ENCODE measurements at regions not wholly inside any gene's neighbourhood (a gene's known extent, or its start where the extent isn't known, plus 50 kb on each side); places are given as distances from the start of the nearest gene placed in this dataset.

DNA sequence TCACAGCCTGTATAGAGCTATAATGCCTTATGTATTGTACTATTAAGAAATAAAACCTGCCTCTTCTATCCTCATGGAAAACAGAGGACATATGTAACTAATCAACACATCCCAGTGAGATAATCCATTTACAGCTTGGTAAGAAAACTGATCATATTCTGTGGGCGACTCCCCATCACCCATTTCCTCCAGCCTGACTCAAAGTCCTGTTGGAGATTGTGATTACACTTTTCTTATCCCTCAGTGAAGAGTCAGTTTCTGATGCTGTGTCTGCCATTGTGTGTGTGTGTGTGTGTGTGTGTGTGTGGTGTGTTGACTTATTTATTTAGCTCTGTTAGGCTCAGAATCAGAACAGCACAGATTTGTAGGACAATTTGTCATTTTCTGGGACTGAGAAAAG is 212.8 kb downstream of the FGF9 start:
- no peaks in the 10 kb centered on the region for H3K36me3 Mint-ChIP-seq (ENCODE audit: low read depth)
- no peak for ATAC-seq
- H3F3A ChIP-seq (replicated peaks; ENCODE audit: low read depth): no peaks in the 10 kb centered on the region
- H3K36me3 ChIP-seq (ENCODE audit: insufficient read depth): no peaks in the 10 kb centered on the region
- H3K9me3 Mint-ChIP-seq: no peaks in the 10 kb centered on the region; the same call in 2 of the 3 replicates
- no peaks in the 10 kb centered on the region for H3K79me2 ChIP-seq (replicated peaks; ENCODE audit: insufficient read depth)
- H3K27me3 Mint-ChIP-seq (ENCODE audit: insufficient read depth, low read depth, poor library complexity): no peaks in the 10 kb centered on the region
- H3K27ac Mint-ChIP-seq: no peak overlapping the region
- no peak overlapping the region; the same call in 1 of the 2 replicates for H2AFZ ChIP-seq
- no peak for TF ChIP-seq POLR2AphosphoS5 (IDR thresholded peaks at IDR 0.05; ENCODE audit: low read depth)
- no peaks in the 10 kb centered on the region for H3K9me2 ChIP-seq (ENCODE audit: insufficient read depth)
- H3K4me1 ChIP-seq (ENCODE audit: insufficient read depth): no peaks in the 10 kb centered on the region
- DNase-seq (ENCODE audit: low spot score): no peak
- H3K27ac ChIP-seq (ENCODE audit: low read depth): no peak overlapping the region
- H3K4me1 Mint-ChIP-seq: no peaks in the 10 kb centered on the region
- no peak overlapping the region for H3K4me3 ChIP-seq
- no peaks in the 10 kb centered on the region for H3K27me3 ChIP-seq (ENCODE audit: insufficient read depth)
- no peaks in the 10 kb centered on the region for H4K20me1 ChIP-seq (replicated peaks; ENCODE audit: insufficient read depth)
- no peak overlapping the region for H3K4me3 Mint-ChIP-seq
- no peak overlapping the region for H3K4me2 ChIP-seq

DNA sequence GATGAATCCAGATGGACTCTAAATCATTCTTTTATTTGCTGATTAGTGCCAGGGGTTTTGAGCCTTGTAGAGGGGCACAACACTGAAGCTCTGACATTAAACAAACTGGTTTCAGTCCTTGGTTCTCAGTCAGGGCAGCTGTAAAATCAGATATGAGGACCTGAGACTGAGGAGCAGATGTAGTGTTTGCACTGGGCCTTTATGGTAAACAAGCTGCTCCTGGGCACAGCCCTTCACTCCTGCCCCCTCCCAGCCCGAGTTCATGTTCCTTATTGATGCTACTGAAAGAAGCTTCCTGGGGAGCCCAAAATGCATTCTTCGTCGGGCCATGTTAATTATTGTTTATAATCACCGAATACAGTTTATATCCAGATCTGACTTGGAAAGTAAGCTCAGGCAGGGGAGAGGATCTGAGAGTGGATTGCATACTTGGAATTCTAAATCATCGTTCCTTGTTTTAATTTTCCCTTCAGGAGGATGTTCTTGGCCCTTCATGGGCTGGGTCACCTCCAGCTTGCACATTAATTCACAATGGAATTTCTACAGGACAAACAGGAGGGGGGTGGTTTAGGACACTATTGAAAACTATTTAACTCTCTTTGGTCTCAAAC is 213.5 kb downstream of the FGF9 start:
- Histone ChIP-seq H3K4me1 (ENCODE audit: insufficient read depth) (no peaks in the 10 kb centered on the region), H3K79me2 (replicated peaks; ENCODE audit: insufficient read depth) (no peaks in the 10 kb centered on the region), H3K27me3 (ENCODE audit: insufficient read depth) (no peaks in the 10 kb centered on the region), H3K4me2 (no peak overlapping the region), H3K36me3 (ENCODE audit: insufficient read depth) (no peaks in the 10 kb centered on the region), H2AFZ (0 out of 2 replicates have a peak overlapping the region, but pooled peaks have one; percentile 23), H4K20me1 (replicated peaks; ENCODE audit: insufficient read depth) (no peaks in the 10 kb centered on the region), H3F3A (replicated peaks; ENCODE audit: low read depth) (no peaks in the 10 kb centered on the region), H3K27ac (ENCODE audit: low read depth) (no peak overlapping the region), H3K4me3 (no peak overlapping the region), H3K9me2 (ENCODE audit: insufficient read depth) (no peaks in the 10 kb centered on the region)
- DNase-seq (ENCODE audit: low spot score) (no peak), ATAC-seq (no peak)
- no peaks in the 10 kb centered on the region; the same call in 2 of the 3 replicates for H3K9me3 Mint-ChIP-seq
- no peaks in the 10 kb centered on the region for H3K4me1 Mint-ChIP-seq
- no peak overlapping the region for H3K27ac Mint-ChIP-seq
- H3K27me3 Mint-ChIP-seq (ENCODE audit: insufficient read depth, low read depth, poor library complexity): no peaks in the 10 kb centered on the region
- H3K36me3 Mint-ChIP-seq (ENCODE audit: low read depth): no peaks in the 10 kb centered on the region
- no peak overlapping the region for H3K4me3 Mint-ChIP-seq
- no peak for TF ChIP-seq JUNB (IDR thresholded peaks at IDR 0.05; ENCODE audit: unreplicated experiment)
- no peak for TF ChIP-seq CREB1 (CRISPR knock-in tag; IDR thresholded peaks at IDR 0.05; ENCODE audit: low read depth)
- no peak for TF ChIP-seq EZH2 (IDR thresholded peaks at IDR 0.05; ENCODE audit: low read depth, unreplicated experiment)
- TF ChIP-seq, protein P1, sequence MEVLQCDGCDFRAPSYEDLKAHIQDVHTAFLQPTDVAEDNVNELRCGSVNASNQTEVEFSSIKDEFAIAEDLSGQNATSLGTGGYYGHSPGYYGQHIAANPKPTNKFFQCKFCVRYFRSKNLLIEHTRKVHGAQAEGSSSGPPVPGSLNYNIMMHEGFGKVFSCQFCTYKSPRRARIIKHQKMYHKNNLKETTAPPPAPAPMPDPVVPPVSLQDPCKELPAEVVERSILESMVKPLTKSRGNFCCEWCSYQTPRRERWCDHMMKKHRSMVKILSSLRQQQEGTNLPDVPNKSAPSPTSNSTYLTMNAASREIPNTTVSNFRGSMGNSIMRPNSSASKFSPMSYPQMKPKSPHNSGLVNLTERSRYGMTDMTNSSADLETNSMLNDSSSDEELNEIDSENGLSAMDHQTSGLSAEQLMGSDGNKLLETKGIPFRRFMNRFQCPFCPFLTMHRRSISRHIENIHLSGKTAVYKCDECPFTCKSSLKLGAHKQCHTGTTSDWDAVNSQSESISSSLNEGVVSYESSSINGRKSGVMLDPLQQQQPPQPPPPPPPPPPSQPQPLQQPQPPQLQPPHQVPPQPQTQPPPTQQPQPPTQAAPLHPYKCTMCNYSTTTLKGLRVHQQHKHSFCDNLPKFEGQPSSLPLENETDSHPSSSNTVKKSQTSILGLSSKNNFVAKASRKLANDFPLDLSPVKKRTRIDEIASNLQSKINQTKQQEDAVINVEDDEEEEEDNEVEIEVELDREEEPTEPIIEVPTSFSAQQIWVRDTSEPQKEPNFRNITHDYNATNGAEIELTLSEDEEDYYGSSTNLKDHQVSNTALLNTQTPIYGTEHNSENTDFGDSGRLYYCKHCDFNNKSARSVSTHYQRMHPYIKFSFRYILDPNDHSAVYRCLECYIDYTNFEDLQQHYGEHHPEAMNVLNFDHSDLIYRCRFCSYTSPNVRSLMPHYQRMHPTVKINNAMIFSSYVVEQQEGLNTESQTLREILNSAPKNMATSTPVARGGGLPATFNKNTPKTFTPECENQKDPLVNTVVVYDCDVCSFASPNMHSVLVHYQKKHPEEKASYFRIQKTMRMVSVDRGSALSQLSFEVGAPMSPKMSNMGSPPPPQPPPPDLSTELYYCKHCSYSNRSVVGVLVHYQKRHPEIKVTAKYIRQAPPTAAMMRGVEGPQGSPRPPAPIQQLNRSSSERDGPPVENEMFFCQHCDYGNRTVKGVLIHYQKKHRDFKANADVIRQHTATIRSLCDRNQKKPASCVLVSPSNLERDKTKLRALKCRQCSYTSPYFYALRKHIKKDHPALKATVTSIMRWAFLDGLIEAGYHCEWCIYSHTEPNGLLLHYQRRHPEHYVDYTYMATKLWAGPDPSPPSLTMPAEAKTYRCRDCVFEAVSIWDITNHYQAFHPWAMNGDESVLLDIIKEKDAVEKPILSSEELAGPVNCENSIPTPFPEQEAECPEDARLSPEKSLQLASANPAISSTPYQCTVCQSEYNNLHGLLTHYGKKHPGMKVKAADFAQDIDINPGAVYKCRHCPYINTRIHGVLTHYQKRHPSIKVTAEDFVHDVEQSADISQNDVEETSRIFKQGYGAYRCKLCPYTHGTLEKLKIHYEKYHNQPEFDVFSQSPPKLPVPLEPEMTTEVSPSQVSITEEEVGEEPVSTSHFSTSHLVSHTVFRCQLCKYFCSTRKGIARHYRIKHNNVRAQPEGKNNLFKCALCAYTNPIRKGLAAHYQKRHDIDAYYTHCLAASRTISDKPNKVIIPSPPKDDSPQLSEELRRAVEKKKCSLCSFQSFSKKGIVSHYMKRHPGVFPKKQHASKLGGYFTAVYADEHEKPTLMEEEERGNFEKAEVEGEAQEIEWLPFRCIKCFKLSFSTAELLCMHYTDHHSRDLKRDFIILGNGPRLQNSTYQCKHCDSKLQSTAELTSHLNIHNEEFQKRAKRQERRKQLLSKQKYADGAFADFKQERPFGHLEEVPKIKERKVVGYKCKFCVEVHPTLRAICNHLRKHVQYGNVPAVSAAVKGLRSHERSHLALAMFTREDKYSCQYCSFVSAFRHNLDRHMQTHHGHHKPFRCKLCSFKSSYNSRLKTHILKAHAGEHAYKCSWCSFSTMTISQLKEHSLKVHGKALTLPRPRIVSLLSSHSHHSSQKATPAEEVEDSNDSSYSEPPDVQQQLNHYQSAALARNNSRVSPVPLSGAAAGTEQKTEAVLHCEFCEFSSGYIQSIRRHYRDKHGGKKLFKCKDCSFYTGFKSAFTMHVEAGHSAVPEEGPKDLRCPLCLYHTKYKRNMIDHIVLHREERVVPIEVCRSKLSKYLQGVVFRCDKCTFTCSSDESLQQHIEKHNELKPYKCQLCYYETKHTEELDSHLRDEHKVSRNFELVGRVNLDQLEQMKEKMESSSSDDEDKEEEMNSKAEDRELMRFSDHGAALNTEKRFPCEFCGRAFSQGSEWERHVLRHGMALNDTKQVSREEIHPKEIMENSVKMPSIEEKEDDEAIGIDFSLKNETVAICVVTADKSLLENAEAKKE (CRISPR knock-in tag; IDR thresholded peaks at IDR 0.05): no peak
- no peak for TF ChIP-seq REST (IDR thresholded peaks at IDR 0.05; ENCODE audit: unreplicated experiment)
- TF ChIP-seq NANOG (IDR thresholded peaks at IDR 0.05; ENCODE audit: borderline replicate concordance): no peak
- TF ChIP-seq POLR2AphosphoS5 (IDR thresholded peaks at IDR 0.05; ENCODE audit: low read depth): no peak
- no peak for TF ChIP-seq ZNF114 (CRISPR knock-in tag; IDR thresholded peaks at IDR 0.05)
- no peak for TF ChIP-seq EZH2phosphoT487 (IDR thresholded peaks at IDR 0.05; ENCODE audit: unreplicated experiment)
- TF ChIP-seq ZNF331 (CRISPR knock-in tag; IDR thresholded peaks at IDR 0.05; ENCODE audit: low read depth): no peak
- no peak for TF ChIP-seq CTCF (conservative IDR thresholded peaks at IDR 0.05; ENCODE audit: low read depth in 2 of 2)

Measured in GM23338 (cell line).